ENCODE measurements at regions not wholly inside any gene's neighbourhood (a gene's known extent, or its start where the extent isn't known, plus 50 kb on each side); places are given as distances from the start of the nearest gene placed in this dataset.

DNA sequence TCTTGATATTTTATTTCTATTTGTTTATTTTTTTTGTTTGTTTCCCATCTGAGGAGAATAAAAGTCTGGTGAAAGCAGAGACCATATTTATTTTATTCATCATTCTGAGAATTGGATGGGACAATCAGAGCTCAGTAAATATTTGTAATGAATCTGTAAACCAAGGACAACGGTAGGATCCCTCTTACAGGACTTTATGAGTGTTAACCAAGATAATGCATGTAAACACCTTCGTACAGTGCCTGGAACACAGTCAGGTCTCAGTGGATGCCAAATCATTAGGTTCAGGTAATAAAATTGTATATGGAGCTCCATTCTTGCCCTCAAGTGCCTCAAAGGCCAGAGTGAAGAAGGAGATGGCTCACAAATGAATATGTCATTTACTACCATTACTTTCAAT lies 288.7 kb downstream of the PAX1 start:
- Histone ChIP-seq H3K27me3 (ENCODE audit: control insufficient read depth, insufficient read depth, low read length) (no peaks in the 10 kb centered on the region), H3K4me3 (ENCODE audit: low read depth, low read length) (no peak overlapping the region), H3K4me1 (ENCODE audit: control insufficient read depth, insufficient read depth, low read length) (no peaks in the 10 kb centered on the region), H3K9me3 (ENCODE audit: control insufficient read depth, insufficient read depth, low read length) (no peaks in the 10 kb centered on the region), H3K36me3 (ENCODE audit: control insufficient read depth, insufficient read depth, low read length) (no peaks in the 10 kb centered on the region), H3K9ac (ENCODE audit: low read depth, low read length) (no peak overlapping the region)

DNA sequence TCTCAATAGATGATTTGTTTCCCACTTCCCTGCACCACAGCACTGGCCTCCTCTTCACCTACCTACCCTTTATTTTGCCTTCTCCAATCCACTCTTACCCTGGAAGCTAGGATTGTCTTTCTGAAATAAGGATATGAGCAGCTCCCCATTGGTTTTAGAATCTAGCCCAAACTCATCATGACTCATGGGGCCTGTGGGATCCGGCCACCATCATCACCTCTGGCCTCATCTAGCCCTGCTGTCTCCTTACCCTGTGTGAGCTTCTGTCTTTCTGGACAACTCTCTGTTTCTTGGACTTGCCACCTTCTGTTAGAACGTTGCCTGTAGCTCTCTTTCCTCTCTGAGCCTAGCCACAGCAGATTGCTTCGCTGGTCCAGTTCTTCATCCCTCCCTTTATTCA lies 277.1 kb downstream of the PAX1 start:
- Histone ChIP-seq H3K27me3 (ENCODE audit: control insufficient read depth, insufficient read depth, low read length) (no peaks in the 10 kb centered on the region), H3K4me3 (ENCODE audit: low read depth, low read length) (no peak overlapping the region), H3K9ac (ENCODE audit: low read depth, low read length) (no peak overlapping the region), H3K4me1 (ENCODE audit: control insufficient read depth, insufficient read depth, low read length) (no peaks in the 10 kb centered on the region), H3K36me3 (ENCODE audit: control insufficient read depth, insufficient read depth, low read length) (no peaks in the 10 kb centered on the region), H3K9me3 (ENCODE audit: control insufficient read depth, insufficient read depth, low read length) (no peaks in the 10 kb centered on the region)

DNA sequence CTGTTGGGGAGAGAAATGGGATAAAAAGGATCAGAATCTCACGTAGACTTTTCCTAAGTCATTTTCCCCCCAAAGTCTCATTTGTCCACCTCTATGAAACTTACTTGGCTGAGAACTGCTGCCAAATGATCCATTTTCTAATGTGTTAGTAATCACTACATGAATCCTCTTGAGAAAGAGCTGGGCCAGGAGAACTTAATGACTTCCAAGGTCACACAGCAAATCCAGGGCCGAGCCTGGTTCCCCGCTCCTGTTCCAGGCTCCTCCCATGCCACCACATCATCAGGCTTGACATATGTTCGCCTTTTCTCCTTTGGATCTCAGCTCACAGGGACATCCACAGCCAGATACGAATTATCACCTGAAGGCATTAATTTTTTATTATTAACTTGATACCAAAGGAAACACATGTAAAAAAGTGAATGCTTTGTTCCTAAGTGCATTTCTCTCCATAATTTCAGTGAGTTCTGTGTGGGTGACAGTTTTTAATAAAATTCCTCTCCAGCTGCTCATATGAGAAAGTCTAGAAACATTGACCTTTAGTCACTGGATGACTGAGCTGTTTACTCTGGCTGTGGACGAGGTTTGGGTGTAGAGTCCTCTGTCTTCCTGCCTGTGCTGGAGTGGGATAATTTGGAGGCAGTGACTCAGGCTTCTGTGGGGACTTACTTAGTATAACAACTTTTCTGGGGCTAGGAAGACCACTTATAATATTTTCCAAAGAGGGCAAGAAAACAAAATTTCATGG lies 276.3 kb downstream of the PAX1 start:
- H3K4me3 ChIP-seq (ENCODE audit: low read depth, low read length) = no peak overlapping the region
- no peaks in the 10 kb centered on the region for H3K4me1 ChIP-seq (ENCODE audit: control insufficient read depth, insufficient read depth, low read length)
- no peaks in the 10 kb centered on the region for H3K27me3 ChIP-seq (ENCODE audit: control insufficient read depth, insufficient read depth, low read length)
- no peaks in the 10 kb centered on the region for H3K9me3 ChIP-seq (ENCODE audit: control insufficient read depth, insufficient read depth, low read length)
- H3K36me3 ChIP-seq (ENCODE audit: control insufficient read depth, insufficient read depth, low read length) = no peaks in the 10 kb centered on the region
- H3K9ac ChIP-seq (ENCODE audit: low read depth, low read length) = no peak overlapping the region

DNA sequence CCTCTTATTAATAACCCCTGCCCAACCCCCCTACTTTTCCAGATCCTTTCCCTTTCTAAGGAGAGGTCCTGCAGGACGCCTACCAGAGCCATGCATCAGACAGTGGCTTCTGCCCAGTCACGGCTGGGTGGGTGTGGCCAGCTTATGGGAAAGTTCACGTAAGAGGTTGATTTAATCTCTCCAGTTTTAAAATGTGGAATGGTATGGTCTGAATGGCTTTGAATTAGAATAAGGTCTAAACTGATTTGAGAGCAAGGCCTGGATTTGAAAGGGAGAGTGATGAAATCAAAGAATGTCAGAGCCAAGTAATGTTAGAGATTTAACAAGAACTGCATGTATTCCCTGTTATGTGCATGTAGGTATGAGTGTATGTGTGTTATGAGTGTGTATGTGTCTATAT lies 275.7 kb downstream of the PAX1 start:
- H3K9ac ChIP-seq (ENCODE audit: low read depth, low read length) = no peak overlapping the region
- H3K9me3 ChIP-seq (ENCODE audit: control insufficient read depth, insufficient read depth, low read length) = no peaks in the 10 kb centered on the region
- H3K36me3 ChIP-seq (ENCODE audit: control insufficient read depth, insufficient read depth, low read length) = no peaks in the 10 kb centered on the region
- no peaks in the 10 kb centered on the region for H3K4me1 ChIP-seq (ENCODE audit: control insufficient read depth, insufficient read depth, low read length)
- no peaks in the 10 kb centered on the region for H3K27me3 ChIP-seq (ENCODE audit: control insufficient read depth, insufficient read depth, low read length)
- H3K4me3 ChIP-seq (ENCODE audit: low read depth, low read length) = no peak overlapping the region

DNA sequence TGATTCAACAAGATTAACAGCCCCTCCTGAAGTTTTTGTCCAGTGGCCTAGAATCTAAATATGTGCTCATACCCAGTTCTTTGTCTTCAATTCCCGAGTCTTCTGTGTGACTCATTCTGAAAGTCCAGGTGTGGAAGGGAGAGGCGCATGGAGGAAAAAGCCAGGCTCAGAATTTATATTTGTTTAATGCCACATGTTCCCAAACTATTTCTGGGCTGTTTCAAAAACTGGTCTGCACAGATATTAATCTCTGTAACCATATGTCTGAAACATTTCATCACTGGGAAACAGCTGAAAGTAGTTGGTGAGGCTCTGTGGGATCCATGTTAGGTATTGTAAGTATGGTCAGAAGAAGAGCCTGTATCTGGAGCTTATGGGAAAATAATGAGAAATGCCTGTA lies 266.0 kb downstream of the PAX1 start:
- no peak overlapping the region for H3K4me3 ChIP-seq (ENCODE audit: low read depth, low read length)
- no peaks in the 10 kb centered on the region for H3K27me3 ChIP-seq (ENCODE audit: control insufficient read depth, insufficient read depth, low read length)
- no peak overlapping the region for H3K9ac ChIP-seq (ENCODE audit: low read depth, low read length)
- H3K9me3 ChIP-seq (ENCODE audit: control insufficient read depth, insufficient read depth, low read length) = no peaks in the 10 kb centered on the region
- no peaks in the 10 kb centered on the region for H3K4me1 ChIP-seq (ENCODE audit: control insufficient read depth, insufficient read depth, low read length)
- no peaks in the 10 kb centered on the region for H3K36me3 ChIP-seq (ENCODE audit: control insufficient read depth, insufficient read depth, low read length)

DNA sequence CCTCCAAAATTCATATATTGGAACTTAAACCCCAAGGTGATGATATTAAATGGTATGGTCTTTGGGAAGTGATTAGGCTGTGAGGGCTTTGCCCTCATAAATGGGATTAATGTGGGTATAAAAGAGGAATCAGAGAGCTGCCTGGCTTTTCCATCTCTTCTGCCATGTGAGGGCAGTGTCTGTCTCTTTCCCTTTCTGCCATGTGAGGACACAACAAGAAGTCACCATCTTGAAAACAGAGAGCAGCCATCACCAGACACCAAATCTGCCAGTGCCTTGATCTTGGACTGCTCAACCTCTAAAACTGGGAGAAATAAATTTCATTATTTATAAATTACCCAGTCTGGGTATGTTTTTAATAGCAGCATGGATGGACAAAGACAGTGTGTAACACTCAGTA lies 263.0 kb downstream of the PAX1 start:
- H3K36me3 ChIP-seq (ENCODE audit: control insufficient read depth, insufficient read depth, low read length) = no peaks in the 10 kb centered on the region
- H3K4me1 ChIP-seq (ENCODE audit: control insufficient read depth, insufficient read depth, low read length) = no peaks in the 10 kb centered on the region
- no peak overlapping the region for H3K4me3 ChIP-seq (ENCODE audit: low read depth, low read length)
- H3K27me3 ChIP-seq (ENCODE audit: control insufficient read depth, insufficient read depth, low read length) = no peaks in the 10 kb centered on the region
- H3K9ac ChIP-seq (ENCODE audit: low read depth, low read length) = no peak overlapping the region
- H3K9me3 ChIP-seq (ENCODE audit: control insufficient read depth, insufficient read depth, low read length) = no peaks in the 10 kb centered on the region

DNA sequence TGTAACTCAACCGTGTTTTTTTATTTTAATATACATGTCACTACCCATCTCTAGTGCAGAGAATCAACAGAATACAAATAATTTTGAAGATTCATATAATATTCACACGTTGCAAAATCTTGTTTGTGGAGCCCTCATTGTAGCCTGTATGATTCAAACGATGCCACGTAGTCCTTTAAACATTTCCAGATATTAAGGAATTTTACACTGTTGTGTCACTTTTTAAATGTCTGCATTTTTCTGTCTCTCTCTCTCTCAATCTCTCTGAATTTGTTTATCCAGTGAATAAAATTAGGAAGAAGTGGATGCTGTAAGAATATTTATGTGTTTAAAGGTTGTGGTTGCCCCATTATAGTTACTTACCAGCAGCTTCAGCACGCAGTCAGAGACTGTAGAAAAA lies 262.0 kb downstream of the PAX1 start:
- no peaks in the 10 kb centered on the region for H3K4me1 ChIP-seq (ENCODE audit: control insufficient read depth, insufficient read depth, low read length)
- H3K9ac ChIP-seq (ENCODE audit: low read depth, low read length) = no peak overlapping the region
- no peaks in the 10 kb centered on the region for H3K9me3 ChIP-seq (ENCODE audit: control insufficient read depth, insufficient read depth, low read length)
- no peaks in the 10 kb centered on the region for H3K36me3 ChIP-seq (ENCODE audit: control insufficient read depth, insufficient read depth, low read length)
- no peaks in the 10 kb centered on the region for H3K27me3 ChIP-seq (ENCODE audit: control insufficient read depth, insufficient read depth, low read length)
- H3K4me3 ChIP-seq (ENCODE audit: low read depth, low read length) = no peak overlapping the region

DNA sequence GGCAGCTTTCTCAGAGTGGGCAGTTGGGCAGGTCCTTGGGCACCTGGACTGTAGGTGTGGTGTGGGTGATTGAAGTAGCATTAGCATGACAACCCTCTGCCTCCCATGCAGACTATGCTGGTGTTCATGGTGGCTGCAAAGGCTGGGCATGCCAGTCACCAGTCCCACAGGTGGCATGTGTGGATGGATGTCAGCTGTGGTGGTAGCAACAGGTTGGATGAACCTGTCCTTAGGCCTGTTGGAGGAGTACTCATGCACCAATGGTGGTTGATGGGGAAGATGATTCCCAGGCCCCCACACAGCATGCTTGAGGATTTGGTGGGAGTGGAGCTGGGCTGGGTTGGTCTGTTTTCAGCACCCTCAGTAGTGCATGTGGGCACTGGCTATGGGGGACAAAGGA lies 251.1 kb downstream of the PAX1 start:
- Histone ChIP-seq H3K4me1 (ENCODE audit: control insufficient read depth, insufficient read depth, low read length) (no peaks in the 10 kb centered on the region), H3K9me3 (ENCODE audit: control insufficient read depth, insufficient read depth, low read length) (no peaks in the 10 kb centered on the region), H3K9ac (ENCODE audit: low read depth, low read length) (no peak overlapping the region), H3K27me3 (ENCODE audit: control insufficient read depth, insufficient read depth, low read length) (no peaks in the 10 kb centered on the region), H3K36me3 (ENCODE audit: control insufficient read depth, insufficient read depth, low read length) (no peaks in the 10 kb centered on the region), H3K4me3 (ENCODE audit: low read depth, low read length) (no peak overlapping the region)

- H3K4me3 ChIP-seq (ENCODE audit: low read depth, low read length) = no peak overlapping the region
- no peaks in the 10 kb centered on the region for H3K36me3 ChIP-seq (ENCODE audit: control insufficient read depth, insufficient read depth, low read length)
- no peaks in the 10 kb centered on the region for H3K4me1 ChIP-seq (ENCODE audit: control insufficient read depth, insufficient read depth, low read length)
- H3K27me3 ChIP-seq (ENCODE audit: control insufficient read depth, insufficient read depth, low read length) = no peaks in the 10 kb centered on the region
- no peak overlapping the region for H3K9ac ChIP-seq (ENCODE audit: low read depth, low read length)
- H3K9me3 ChIP-seq (ENCODE audit: control insufficient read depth, insufficient read depth, low read length) = no peaks in the 10 kb centered on the region
Measured at GRCh38 chr20:21947406-21947805, 241.9 kb downstream of the PAX1 start.

- H3K9me3 ChIP-seq (ENCODE audit: control insufficient read depth, insufficient read depth, low read length) = no peaks in the 10 kb centered on the region
- H3K27me3 ChIP-seq (ENCODE audit: control insufficient read depth, insufficient read depth, low read length) = no peaks in the 10 kb centered on the region
- H3K9ac ChIP-seq (ENCODE audit: low read depth, low read length) = no peak overlapping the region
- no peak overlapping the region for H3K4me3 ChIP-seq (ENCODE audit: low read depth, low read length)
- no peaks in the 10 kb centered on the region for H3K36me3 ChIP-seq (ENCODE audit: control insufficient read depth, insufficient read depth, low read length)
- H3K4me1 ChIP-seq (ENCODE audit: control insufficient read depth, insufficient read depth, low read length) = no peaks in the 10 kb centered on the region
Measured at GRCh38 chr20:21944227-21944626, 238.8 kb downstream of the PAX1 start.

GRCh38 chr20:21941941-21942805 lies 236.7 kb downstream of the PAX1 start:
- Histone ChIP-seq H3K27me3 (ENCODE audit: control insufficient read depth, insufficient read depth, low read length) (no peaks in the 10 kb centered on the region), H3K9ac (ENCODE audit: low read depth, low read length) (no peak overlapping the region), H3K36me3 (ENCODE audit: control insufficient read depth, insufficient read depth, low read length) (no peaks in the 10 kb centered on the region), H3K4me1 (ENCODE audit: control insufficient read depth, insufficient read depth, low read length) (peaks cover 3% of the 10 kb centered on the region), H3K4me3 (ENCODE audit: low read depth, low read length) (no peak overlapping the region), H3K9me3 (ENCODE audit: control insufficient read depth, insufficient read depth, low read length) (no peaks in the 10 kb centered on the region)

Data from iPS-15b (cell line).